ENCODE measurements at regions not wholly inside any gene's neighbourhood (a gene's known extent, or its start where the extent isn't known, plus 50 kb on each side); places are given as distances from the start of the nearest gene placed in this dataset.
A peak's percentile ranks its signal among the peaks of the same experiment; 100 is the strongest.
"Not testable (repeated sequence)": the region's sequence is repeated elsewhere in the genome, so short reads cannot be mapped to it uniquely, and the experiment has no call there.

GRCh38 chr10:27344568-27345454 lies 104.2 kb upstream of the ACBD5 start:
- no peak for DNase-seq

- no peak for DNase-seq
Observed at GRCh38 chr10:27341001-27341400, 100.4 kb upstream of the ACBD5 start.

- not testable (repeated sequence) for DNase-seq
Observed at GRCh38 chr10:27335246-27335645, 94.6 kb upstream of the ACBD5 start.

- no peak for DNase-seq
Observed at GRCh38 chr10:27330074-27330473, 89.5 kb upstream of the ACBD5 start.

- DNase-seq, result no peak
Observed at GRCh38 chr10:27328946-27329345, 88.3 kb upstream of the ACBD5 start.

DNA sequence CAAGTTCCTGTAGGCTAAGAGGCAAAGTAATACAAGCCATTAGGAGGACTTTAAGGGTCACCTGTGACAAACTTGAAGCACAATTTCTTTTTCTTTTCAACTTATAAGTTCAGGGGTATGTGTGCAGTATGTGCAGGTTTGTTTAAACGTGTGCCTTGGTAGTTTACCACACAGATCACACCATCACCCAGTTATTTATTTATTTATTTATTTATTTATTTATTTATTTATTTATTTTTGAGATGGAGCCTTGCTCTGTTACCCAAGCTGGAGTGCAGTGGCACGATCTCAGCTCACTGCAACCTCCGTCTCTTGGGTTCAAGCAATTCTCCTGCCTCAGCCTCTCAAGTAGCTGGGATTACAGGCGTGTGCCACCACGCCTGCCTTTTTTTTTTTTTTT lies 86.2 kb upstream of the ACBD5 start:
- DNase-seq, result not testable (repeated sequence)

GRCh38 chr10:27319752-27320431 lies 79.3 kb upstream of the ACBD5 start:
- peak; percentile 5 for DNase-seq

GRCh38 chr10:27319139-27319538 lies 78.5 kb upstream of the ACBD5 start:
- not testable (repeated sequence) for DNase-seq

- not testable (repeated sequence) for DNase-seq
Observed at GRCh38 chr10:27315082-27315481, 74.5 kb upstream of the ACBD5 start.

GRCh38 chr10:27313586-27313985 lies 73.0 kb upstream of the ACBD5 start:
- DNase-seq, result not testable (repeated sequence)

GRCh38 chr10:27312854-27313253 lies 72.3 kb upstream of the ACBD5 start:
- DNase-seq, result no peak

DNA sequence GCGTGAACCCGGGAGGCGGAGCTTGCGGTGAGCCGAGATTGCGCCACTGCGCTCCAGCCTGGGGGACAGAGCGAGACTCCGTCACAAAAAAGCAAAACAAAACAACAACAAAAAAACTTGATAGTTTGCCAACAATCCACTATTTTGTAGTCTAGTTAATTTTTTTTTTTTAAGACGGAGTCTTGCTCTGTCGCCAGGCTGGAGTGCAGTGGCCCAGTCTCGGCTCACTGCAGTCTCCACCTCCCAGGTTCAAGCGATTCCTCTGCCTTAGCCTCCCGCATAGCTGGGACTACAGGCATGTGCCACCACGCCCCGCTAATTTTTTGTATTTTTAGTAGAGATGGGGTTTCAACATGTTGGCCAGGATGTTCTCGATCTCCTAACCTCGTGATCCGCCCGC lies 71.2 kb upstream of the ACBD5 start:
- not testable (repeated sequence) for DNase-seq

DNA sequence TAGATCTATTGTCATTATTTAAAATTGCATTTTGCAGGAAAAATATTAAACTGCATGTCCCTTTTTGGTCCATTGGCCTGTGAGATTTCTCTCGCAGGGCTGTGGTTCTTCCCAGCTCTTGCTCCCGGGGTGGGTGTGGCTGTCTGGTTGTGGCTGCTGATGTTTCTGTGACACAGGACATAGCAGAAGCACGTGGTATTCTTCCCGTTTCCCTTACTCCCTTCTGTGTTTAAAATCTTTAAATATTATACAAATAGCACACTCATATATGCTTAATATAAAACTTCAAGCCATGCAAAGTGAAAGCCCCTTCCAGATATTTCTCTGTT lies 57.9 kb upstream of the ACBD5 start:
- DNase-seq, result not testable (repeated sequence)

DNA sequence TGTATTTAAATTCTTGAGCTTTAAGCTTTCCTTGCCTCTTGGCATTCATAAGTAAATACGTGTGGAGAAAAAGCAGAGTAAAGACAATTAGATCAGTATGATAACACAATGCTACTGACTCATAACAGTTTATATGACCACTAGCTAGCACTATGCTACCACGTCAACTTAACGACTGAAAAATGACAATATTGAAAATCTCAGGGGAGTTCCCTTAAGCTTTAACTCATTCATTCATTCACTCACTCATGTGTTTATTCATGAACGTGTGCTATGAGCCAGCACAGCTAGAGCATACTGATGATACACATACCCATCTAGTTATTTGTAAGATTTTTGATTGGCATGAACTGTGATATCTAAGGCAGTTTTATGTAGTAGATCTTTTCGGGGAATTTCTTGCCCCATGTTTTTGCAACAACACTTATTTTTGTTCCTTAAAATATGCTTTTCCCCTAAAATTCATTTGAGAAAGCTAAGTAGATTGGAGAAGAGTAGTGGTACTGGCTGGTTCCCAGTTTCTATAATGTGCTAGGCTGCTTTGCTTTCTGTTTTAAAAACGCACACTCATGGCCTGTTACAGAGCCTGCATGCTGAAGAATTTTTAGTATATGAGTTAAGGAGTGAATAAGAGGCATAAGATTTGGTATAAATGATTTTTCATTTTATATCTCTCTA lies 57.4 kb upstream of the ACBD5 start:
- no peak for DNase-seq

GRCh38 chr10:27296285-27296684 lies 55.7 kb upstream of the ACBD5 start:
- not testable (repeated sequence) for DNase-seq

GRCh38 chr10:27291253-27291895 lies 50.8 kb upstream of the ACBD5 start:
- peak; percentile 25 for DNase-seq
